H9 (cell line): ENCODE measurements at regions not wholly inside any gene's neighbourhood (a gene's known extent, or its start where the extent isn't known, plus 50 kb on each side); places are given as distances from the start of the nearest gene placed in this dataset.

ENCODE experiments used
- DNase-seq: peaks from one replicate; pipeline ENCODE4 v3.0.0-alpha.2; 2017
- H2AFZ ChIP-seq: one replicate; pipeline ENCODE4 v1.6.1; 2013; ENCODE audit warnings: mild to moderate bottlenecking, low read length, control low read depth, moderate library complexity
- H2AK5ac ChIP-seq: 2 replicates; pipeline ENCODE4 v1.6.1; 2013; ENCODE audit warnings: low read length, control low read depth, mixed read lengths; ENCODE audit not compliant: insufficient read length
- H2BK120ac ChIP-seq: one replicate; pipeline ENCODE4 v1.6.1; 2013; ENCODE audit warnings: low read depth, mild to moderate bottlenecking, low read length, control low read depth, inconsistent platforms; ENCODE audit not compliant: poor library complexity, severe bottlenecking
- H2BK12ac ChIP-seq: 2 replicates; pipeline ENCODE4 v1.6.1; 2013; ENCODE audit warnings: low read length, control low read depth, mixed read lengths, low read depth; ENCODE audit not compliant: insufficient read length
- H2BK15ac ChIP-seq: 2 replicates; pipeline ENCODE4 v1.6.1; 2013; ENCODE audit warnings: low read depth, low read length, control low read depth
- H2BK20ac ChIP-seq: one replicate; pipeline ENCODE4 v1.6.1; 2013; ENCODE audit warnings: low read depth, mild to moderate bottlenecking, low read length, control low read depth, inconsistent platforms; ENCODE audit not compliant: poor library complexity, severe bottlenecking
- H2BK5ac ChIP-seq: 2 replicates; pipeline ENCODE4 v1.6.1; 2013; ENCODE audit warnings: low read length, control low read depth, mixed read lengths; ENCODE audit not compliant: insufficient read length
- H3K14ac ChIP-seq: 2 replicates; pipeline ENCODE4 v1.6.1; 2013; ENCODE audit warnings: low read length, control low read depth; ENCODE audit not compliant: insufficient read depth
- H3K18ac ChIP-seq: 2 replicates; pipeline ENCODE4 v1.6.1; 2013; ENCODE audit warnings: low read depth, mild to moderate bottlenecking, mixed read lengths, low read length, control low read depth; ENCODE audit not compliant: insufficient read length
- H3K23ac ChIP-seq: 2 replicates; pipeline ENCODE4 v1.6.1; 2013; ENCODE audit warnings: low read length, control low read depth, mixed read lengths, low read depth; ENCODE audit not compliant: insufficient read length
- H3K23me2 ChIP-seq: 2 replicates; pipeline ENCODE4 v1.6.1; 2013; ENCODE audit warnings: low read depth, mild to moderate bottlenecking, mixed read lengths, low read length, control low read depth; ENCODE audit not compliant: insufficient read length, poor library complexity, severe bottlenecking
- H3K27ac ChIP-seq: 2 replicates; pipeline ENCODE4 v1.5.1; 2013; ENCODE audit warnings: low read length, control low read depth, mixed read lengths, low read depth; ENCODE audit not compliant: insufficient read length
- H3K27me3 ChIP-seq: 2 replicates; pipeline ENCODE4 v1.6.1; 2013; ENCODE audit warnings: low read length, control low read depth, inconsistent platforms; ENCODE audit not compliant: insufficient read depth
- H3K4ac ChIP-seq: 2 replicates; pipeline ENCODE4 v1.6.1; 2013; ENCODE audit warnings: low read depth, mild to moderate bottlenecking, control low read depth, inconsistent platforms, low read length, moderate library complexity
- H3K4me1 ChIP-seq: 2 replicates; pipeline ENCODE4 v1.6.1; 2013; ENCODE audit warnings: low read length, control low read depth, inconsistent platforms; ENCODE audit not compliant: insufficient read depth
- H3K4me2 ChIP-seq: 2 replicates; pipeline ENCODE4 v1.6.1; 2013; ENCODE audit warnings: low read length, control low read depth, mixed read lengths; ENCODE audit not compliant: insufficient read length, insufficient read depth
- H3K56ac ChIP-seq: 2 replicates; pipeline ENCODE4 v1.6.1; 2013; ENCODE audit warnings: low read depth, mild to moderate bottlenecking, mixed read lengths, low read length, control low read depth; ENCODE audit not compliant: insufficient read length
- H3K79me1 ChIP-seq: 2 replicates; pipeline ENCODE4 v1.6.1; 2013; ENCODE audit warnings: low read depth, mild to moderate bottlenecking, moderate library complexity, low read length, control low read depth, inconsistent platforms; ENCODE audit not compliant: insufficient read depth, poor library complexity, severe bottlenecking
- H3K79me2 ChIP-seq: 2 replicates; pipeline ENCODE4 v1.6.1; 2013; ENCODE audit warnings: low read length, control low read depth, inconsistent platforms; ENCODE audit not compliant: insufficient read depth
- H3K9ac ChIP-seq: 2 replicates; pipeline ENCODE4 v1.6.1; 2013; ENCODE audit warnings: low read length, control low read depth, mixed read lengths; ENCODE audit not compliant: insufficient read length; ENCODE audit errors: extremely low read depth
- H3K9me3 ChIP-seq: one replicate; pipeline ENCODE4 v1.6.1; 2013; ENCODE audit warnings: low read depth, low read length, inconsistent platforms; ENCODE audit not compliant: control insufficient read depth
- H3T11ph ChIP-seq: one replicate; pipeline ENCODE4 v1.6.1; 2013; ENCODE audit warnings: mild to moderate bottlenecking, low read length, control low read depth, inconsistent platforms
- H4K20me1 ChIP-seq: one replicate; pipeline ENCODE4 v1.6.1; 2013; ENCODE audit not compliant: control insufficient read depth, insufficient read length, insufficient read depth
- H4K5ac ChIP-seq: 2 replicates; pipeline ENCODE4 v1.6.1; 2013; ENCODE audit warnings: low read depth, mild to moderate bottlenecking, mixed read lengths, low read length, control low read depth; ENCODE audit not compliant: insufficient read length
- H4K8ac ChIP-seq: replicated peaks from 2 replicates; pipeline ENCODE4 v1.6.1; 2013; ENCODE audit warnings: low read length, control low read depth, mixed read lengths, low read depth; ENCODE audit not compliant: insufficient read length
- H4K91ac ChIP-seq: 2 replicates; pipeline ENCODE4 v1.6.1; 2013; ENCODE audit warnings: low read depth, mild to moderate bottlenecking, moderate library complexity, mixed read lengths, low read length, control low read depth; ENCODE audit not compliant: insufficient read length
- H3K27ac Mint-ChIP-seq, 3 experiments: 2 replicates in 2 of 3; 3 replicates in 1 of 3; pipeline ENCODE4 v1.8.0; 2020 to 2021; ENCODE audit warnings: mixed read lengths in 3 of 3, mild to moderate bottlenecking in 1 of 3, moderate library complexity in 1 of 3
- H3K27me3 Mint-ChIP-seq: 2 replicates; pipeline ENCODE4 v1.8.0; 2021; ENCODE audit warnings: low read depth, mild to moderate bottlenecking, moderate library complexity, mixed read lengths
- H3K36me3 Mint-ChIP-seq, 3 experiments: 2 replicates in 2 of 3; 3 replicates in 1 of 3; pipeline ENCODE4 v1.8.0; 2020 to 2021; ENCODE audit warnings: low read depth in 3 of 3, mixed read lengths in 3 of 3; ENCODE audit not compliant: insufficient read depth in 1 of 3
- H3K4me1 Mint-ChIP-seq, 2 experiments: 2 replicates each; pipeline ENCODE4 v1.8.0; 2020; ENCODE audit warnings: mixed read lengths in 2 of 2
- H3K4me3 Mint-ChIP-seq, 2 experiments: 2 replicates in 1 of 2; 3 replicates in 1 of 2; pipeline ENCODE4 v1.8.0; 2020 to 2021; ENCODE audit warnings: mild to moderate bottlenecking in 2 of 2, mixed read lengths in 2 of 2, moderate library complexity in 1 of 2
- H3K9me3 Mint-ChIP-seq, 2 experiments: 2 replicates in 1 of 2; 3 replicates in 1 of 2; pipeline ENCODE4 v1.8.0; 2020; ENCODE audit warnings: mild to moderate bottlenecking in 2 of 2, mixed read lengths in 2 of 2, moderate library complexity in 1 of 2
- WGBS: extraction: QIAGEN DNeasy Blood & Tissue Kit; methylation state at CpG from one replicate; pipeline ENCODE4 v1.1.7; 2013; ENCODE audit warnings: missing lambda C conversion rate, low lambda C conversion rate, mixed read lengths; ENCODE audit not compliant: insufficient read length; ENCODE audit errors: extremely low coverage; 5-methylcytosine and 5-hydroxymethylcytosine counted together
- TF ChIP-seq, protein P1 (sequence below): fragments of 200-600 bp; sonication (generic); conservative IDR thresholded peaks from 3 replicates; pipeline ENCODE4 v1.8.0; 2021; ENCODE audit warnings: antibody characterized with exemption, mild to moderate bottlenecking

DNA sequence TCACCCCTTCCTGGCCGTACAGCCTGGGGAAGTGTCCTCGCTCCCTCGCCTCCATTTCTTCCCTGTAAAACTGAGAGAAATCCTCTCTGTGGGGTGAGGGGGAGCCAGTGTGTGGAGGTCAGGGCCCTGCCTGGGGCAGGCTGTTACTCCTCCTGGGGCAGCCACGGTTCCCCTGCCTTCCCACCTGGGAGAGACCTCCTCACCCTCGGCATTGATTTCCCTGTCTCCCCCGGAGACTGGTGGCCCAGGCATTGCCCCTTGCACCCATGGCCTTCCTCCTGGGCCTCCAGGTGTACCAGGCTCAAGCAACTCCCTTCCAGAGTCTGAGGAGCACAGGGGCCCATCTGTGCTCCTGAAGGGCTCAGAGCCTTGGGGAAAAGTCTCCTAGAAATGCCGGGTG, 75.6 kb upstream of the RNU6ATAC start:
- Histone ChIP-seq H4K91ac (no peak overlapping the region), H3K79me2 (no peaks in the 10 kb centered on the region), H2BK120ac (no peak overlapping the region), H3K14ac (no peak overlapping the region), H3K23me2 (no peaks in the 10 kb centered on the region), H2BK5ac (no peak overlapping the region), H3K4me2 (no peak overlapping the region), H3K4ac (no peak overlapping the region), H2AFZ (no peak overlapping the region), H2BK15ac (no peak overlapping the region), H4K20me1 (no peaks in the 10 kb centered on the region), H3K56ac (no peak overlapping the region), H4K5ac (no peak overlapping the region), H3K27ac (no peak overlapping the region), H3K9me3 (no peaks in the 10 kb centered on the region), H2AK5ac (no peak overlapping the region), H3T11ph (no peak overlapping the region), H3K18ac (no peak overlapping the region), H3K27me3 (no peaks in the 10 kb centered on the region), H3K79me1 (no peaks in the 10 kb centered on the region), H4K8ac (no peak overlapping the region), H3K9ac (no peak overlapping the region), H2BK12ac (no peak overlapping the region), H2BK20ac (no peak overlapping the region), H3K23ac (no peak overlapping the region), H3K4me1 (no peaks in the 10 kb centered on the region)
- H3K4me1 Mint-ChIP-seq: peaks cover 0 to 15% of the 10 kb centered on the region in 2 experiments; a peak in 2 of 4 replicates
- peaks cover 3% of the 10 kb centered on the region; the same call in 1 of the 2 replicates for H3K27me3 Mint-ChIP-seq
- TF ChIP-seq, protein P1, sequence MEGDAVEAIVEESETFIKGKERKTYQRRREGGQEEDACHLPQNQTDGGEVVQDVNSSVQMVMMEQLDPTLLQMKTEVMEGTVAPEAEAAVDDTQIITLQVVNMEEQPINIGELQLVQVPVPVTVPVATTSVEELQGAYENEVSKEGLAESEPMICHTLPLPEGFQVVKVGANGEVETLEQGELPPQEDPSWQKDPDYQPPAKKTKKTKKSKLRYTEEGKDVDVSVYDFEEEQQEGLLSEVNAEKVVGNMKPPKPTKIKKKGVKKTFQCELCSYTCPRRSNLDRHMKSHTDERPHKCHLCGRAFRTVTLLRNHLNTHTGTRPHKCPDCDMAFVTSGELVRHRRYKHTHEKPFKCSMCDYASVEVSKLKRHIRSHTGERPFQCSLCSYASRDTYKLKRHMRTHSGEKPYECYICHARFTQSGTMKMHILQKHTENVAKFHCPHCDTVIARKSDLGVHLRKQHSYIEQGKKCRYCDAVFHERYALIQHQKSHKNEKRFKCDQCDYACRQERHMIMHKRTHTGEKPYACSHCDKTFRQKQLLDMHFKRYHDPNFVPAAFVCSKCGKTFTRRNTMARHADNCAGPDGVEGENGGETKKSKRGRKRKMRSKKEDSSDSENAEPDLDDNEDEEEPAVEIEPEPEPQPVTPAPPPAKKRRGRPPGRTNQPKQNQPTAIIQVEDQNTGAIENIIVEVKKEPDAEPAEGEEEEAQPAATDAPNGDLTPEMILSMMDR: no peak
- no CpG with 5 or more reads among the region's 7 CpGs for WGBS
- no peak overlapping the region for H3K4me3 Mint-ChIP-seq
- DNase-seq: no peak
- no peaks in the 10 kb centered on the region for H3K36me3 Mint-ChIP-seq
- H3K27ac Mint-ChIP-seq: no peak overlapping the region
- H3K9me3 Mint-ChIP-seq: no peaks in the 10 kb centered on the region
